Loucy (cell line): ENCODE measurements at regions not wholly inside any gene's neighbourhood (a gene's known extent, or its start where the extent isn't known, plus 50 kb on each side); places are given as distances from the start of the nearest gene placed in this dataset.

Source experiments
- H2AFZ ChIP-seq: fragments of 200-600 bp; sonication (generic); 2 replicates; pipeline ENCODE4 v1.6.0; 2016; ENCODE audit warnings: antibody characterized with exemption, mild to moderate bottlenecking, low read length, moderate library complexity
- H3F3A ChIP-seq: fragments of 200-600 bp; 2 replicates; pipeline ENCODE4 v1.6.0; 2016; ENCODE audit warnings: antibody characterized with exemption, low read depth, mild to moderate bottlenecking
- H3K27me3 ChIP-seq: fragments of 200-600 bp; sonication (generic); 2 replicates; pipeline ENCODE4 v1.6.1; 2014; ENCODE audit warnings: low read length, mild to moderate bottlenecking; ENCODE audit not compliant: insufficient read depth, poor library complexity, severe bottlenecking
- H3K36me3 ChIP-seq: fragments of 200-600 bp; sonication (generic); 2 replicates; pipeline ENCODE4 v1.6.1; 2016; ENCODE audit warnings: low read length; ENCODE audit not compliant: insufficient read depth
- H3K4me1 ChIP-seq: fragments of 200-600 bp; sonication (generic); 2 replicates; pipeline ENCODE4 v1.5.1; 2014; ENCODE audit warnings: low read length, mild to moderate bottlenecking; ENCODE audit not compliant: insufficient read depth, poor library complexity, severe bottlenecking
- H3K4me2 ChIP-seq: fragments of 200-600 bp; sonication (generic); 2 replicates; pipeline ENCODE4 v1.6.0; 2014; ENCODE audit warnings: antibody characterized with exemption, low read length, low read depth, mild to moderate bottlenecking; ENCODE audit not compliant: poor library complexity, severe bottlenecking
- H3K4me3 ChIP-seq: fragments of 200-600 bp; sonication (generic); 2 replicates; pipeline ENCODE4 v1.5.1; 2014; ENCODE audit warnings: low read length, mild to moderate bottlenecking, mixed read lengths; ENCODE audit not compliant: poor library complexity, severe bottlenecking
- H3K79me2 ChIP-seq: fragments of 200-600 bp; sonication (generic); 2 replicates; pipeline ENCODE4 v1.6.1; 2014; ENCODE audit warnings: low read length; ENCODE audit not compliant: insufficient read depth
- H3K9ac ChIP-seq: fragments of 200-600 bp; sonication (generic); 2 replicates; pipeline ENCODE4 v1.6.0; 2014; ENCODE audit warnings: mild to moderate bottlenecking, low read depth, low read length, moderate library complexity; ENCODE audit not compliant: poor library complexity, severe bottlenecking
- H3K9me2 ChIP-seq: fragments of 200-600 bp; sonication (generic); replicated peaks from 2 replicates; pipeline ENCODE4 v1.6.1; 2016; ENCODE audit warnings: low read depth, low read length, mixed read lengths
- H3K9me3 ChIP-seq: fragments of 200-600 bp; sonication (generic); 2 replicates; pipeline ENCODE4 v1.6.1; 2014; ENCODE audit warnings: mild to moderate bottlenecking, antibody characterized with exemption, low read length, low read depth; ENCODE audit not compliant: insufficient read depth
- H4K20me1 ChIP-seq: fragments of 200-600 bp; sonication (generic); 2 replicates; pipeline ENCODE4 v1.6.0; 2014; ENCODE audit warnings: antibody characterized with exemption, low read length, mild to moderate bottlenecking; ENCODE audit not compliant: insufficient read depth, poor library complexity, severe bottlenecking
- CTCF ChIP-seq: fragments of 200-600 bp; sonication (generic); conservative IDR thresholded peaks from 2 replicates; pipeline ENCODE4 v1.5.1; 2014; ENCODE audit warnings: mild to moderate bottlenecking, antibody characterized with exemption, low read length
- EZH2phosphoT487 ChIP-seq: fragments of 200-600 bp; IDR thresholded peaks from 2 replicates; pipeline ENCODE4 v1.6.1; 2018; ENCODE audit warnings: antibody characterized with exemption, mild to moderate bottlenecking, moderate library complexity, borderline replicate concordance

GRCh38 chr12:89166121-89166520, 186.2 kb downstream of the DUSP6 start:
- peaks cover 27% of the 10 kb centered on the region for H3K4me1 ChIP-seq
- H2AFZ ChIP-seq: no peak overlapping the region; the same call in 1 of the 2 replicates
- no peaks in the 10 kb centered on the region for H4K20me1 ChIP-seq
- no peak for TF ChIP-seq EZH2phosphoT487
- no peaks in the 10 kb centered on the region for H3K9me3 ChIP-seq
- no peaks in the 10 kb centered on the region for H3K27me3 ChIP-seq
- H3F3A ChIP-seq: no peaks in the 10 kb centered on the region
- no peak overlapping the region for H3K4me2 ChIP-seq
- H3K9me2 ChIP-seq: no peaks in the 10 kb centered on the region
- H3K9ac ChIP-seq: no peak overlapping the region
- no peak overlapping the region for H3K4me3 ChIP-seq
- no peaks in the 10 kb centered on the region for H3K79me2 ChIP-seq
- no peaks in the 10 kb centered on the region for H3K36me3 ChIP-seq

DNA sequence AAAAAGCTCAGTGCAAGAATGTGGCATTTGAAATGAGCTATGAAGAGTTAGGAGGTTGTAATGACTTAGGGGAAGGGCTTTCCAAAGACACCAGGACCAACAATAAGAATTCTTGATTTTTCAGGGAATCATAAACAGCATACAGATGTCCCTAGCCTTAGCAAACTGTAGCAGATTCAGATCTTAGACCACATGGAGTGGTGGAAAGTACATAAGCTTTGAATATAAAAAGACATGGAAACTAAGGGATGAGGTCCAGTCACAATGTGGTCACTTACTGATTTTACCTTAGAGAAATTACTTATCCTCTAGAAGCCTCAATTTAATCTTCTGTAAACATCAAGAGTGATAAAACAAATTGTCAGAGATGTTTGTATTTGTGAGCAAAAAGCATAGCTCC, 186.6 kb downstream of the DUSP6 start:
- Histone ChIP-seq H3K79me2 (no peaks in the 10 kb centered on the region), H3K4me2 (no peak overlapping the region), H2AFZ (no peak overlapping the region), H3K9me2 (no peaks in the 10 kb centered on the region), H3K4me1 (peaks cover 27% of the 10 kb centered on the region), H3K36me3 (no peaks in the 10 kb centered on the region), H3K27me3 (no peaks in the 10 kb centered on the region), H4K20me1 (no peaks in the 10 kb centered on the region), H3F3A (no peaks in the 10 kb centered on the region), H3K9ac (no peak overlapping the region), H3K9me3 (no peaks in the 10 kb centered on the region), H3K4me3 (no peak overlapping the region)
- TF ChIP-seq EZH2phosphoT487 (no peak), CTCF (no peak)

DNA sequence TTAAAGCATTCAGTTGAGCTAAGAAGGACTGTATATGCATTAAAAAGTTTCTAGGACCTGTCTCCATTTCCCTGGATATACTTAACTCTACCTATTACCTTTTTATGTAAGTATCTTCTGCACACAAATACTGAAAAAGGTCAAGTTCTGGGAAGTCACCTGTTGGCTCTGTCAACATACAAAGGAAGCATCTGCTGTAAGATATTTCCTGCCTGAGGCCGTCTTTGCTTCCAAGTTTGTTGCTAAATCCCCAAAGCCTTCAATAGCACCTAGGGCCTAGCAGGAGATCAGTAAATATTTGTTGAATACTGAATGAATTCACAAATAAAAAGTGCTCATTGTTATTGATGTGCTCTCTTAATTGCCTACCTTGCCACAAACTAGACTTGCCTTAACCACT, 188.4 kb downstream of the DUSP6 start:
- Histone ChIP-seq H3K4me1 (peaks cover 27% of the 10 kb centered on the region), H3K4me2 (peak overlapping the region; percentile 33)
- TF ChIP-seq CTCF (no peak), EZH2phosphoT487 (no peak)

GRCh38 chr12:89162589-89163261, 189.6 kb downstream of the DUSP6 start:
- no peaks in the 10 kb centered on the region for H3K79me2 ChIP-seq
- H3K9me3 ChIP-seq: no peaks in the 10 kb centered on the region
- H3K36me3 ChIP-seq: no peaks in the 10 kb centered on the region
- no peak overlapping the region for H3K4me3 ChIP-seq
- no peaks in the 10 kb centered on the region for H4K20me1 ChIP-seq
- no peaks in the 10 kb centered on the region for H3F3A ChIP-seq
- TF ChIP-seq CTCF: no peak
- TF ChIP-seq EZH2phosphoT487: no peak
- H3K4me1 ChIP-seq: peaks cover 29% of the 10 kb centered on the region
- no peak overlapping the region for H3K9ac ChIP-seq
- H3K4me2 ChIP-seq: peak overlapping the region; percentile 7
- H3K9me2 ChIP-seq: no peaks in the 10 kb centered on the region
- H3K27me3 ChIP-seq: no peaks in the 10 kb centered on the region
- H2AFZ ChIP-seq: no peak overlapping the region

More for the DNA sequence above, 188.4 kb downstream of the DUSP6 start:
- H3K79me2 ChIP-seq: no peaks in the 10 kb centered on the region
- no peaks in the 10 kb centered on the region for H3K9me2 ChIP-seq
- H3K4me3 ChIP-seq: no peak overlapping the region
- no peaks in the 10 kb centered on the region for H3K27me3 ChIP-seq
- H3K9ac ChIP-seq: no peak overlapping the region
- H3K36me3 ChIP-seq: no peaks in the 10 kb centered on the region
- no peaks in the 10 kb centered on the region for H4K20me1 ChIP-seq
- no peaks in the 10 kb centered on the region for H3F3A ChIP-seq
- no peak overlapping the region for H2AFZ ChIP-seq
- no peaks in the 10 kb centered on the region for H3K9me3 ChIP-seq
